Heart left ventricle (tissue), 13 donors: ENCODE measurements at regions not wholly inside any gene's neighbourhood (a gene's known extent, or its start where the extent isn't known, plus 50 kb on each side); places are given as distances from the start of the nearest gene placed in this dataset.

Experiments used
- CTCF ChIP-seq, 12 donors: fragments of 200-600 bp; sonication (generic) in 4 of 12; IDR thresholded peaks; one replicate each; pipeline versions ENCODE4 v1.5.0 to v1.8.0; 2018 to 2022; ENCODE audit warnings: antibody characterized with exemption in 12 of 12, mild to moderate bottlenecking in 5 of 12
- POLR2A ChIP-seq, 2 donors: fragments of 450-650 bp; IDR thresholded peaks; one replicate each; pipeline ENCODE4 v1.6.1; 2017; ENCODE audit warnings: antibody characterized with exemption in 2 of 2, mild to moderate bottlenecking in 2 of 2, moderate library complexity in 2 of 2
- donor health status: ischemic (EF 13 %, LVEDD 7.1; RV severe dilation, severe dysfunction).
- donor health status: DM: no; HTN: yes; CAD: no.
- donor health status: DM: no; HTN: no; CAD: no.
- donor health status: ischemic (EF 25% LVEDD 6.9; RV normal size, moderate dysfunction).
- donor health status: ischemic (EF 25% LVEDD 5.7; RV mildly dilated, moderate dysfunction).
- donor health status: ischemic (EF 35%, LVEDD 5.7; RV mildly dilated, moderate dysfunction).
- donor health status: nonischemic (EF 11% LVEDD 7.7; RV severe dilation, severe dysfunction).
- donor health status: DM: yes; HTN: yes; CAD: no.
- donor health status: PGD.
- donor health status: ischemic (EF 29% LVEDD 5.4; RV normal size, mild dysfunction).
- donor health status: nonischemic (EF 23%, LVEDD 6.1; RV moderate dilation, normal function).

GRCh38 chr12:102323799-102324198 lies 126.2 kb upstream of the PMCH start:
- no peak for TF ChIP-seq POLR2A (IDR thresholded peaks at IDR 0.05)
- TF ChIP-seq CTCF (IDR thresholded peaks at IDR 0.05) = no peak
